ENCODE measurements at regions not wholly inside any gene's neighbourhood (a gene's known extent, or its start where the extent isn't known, plus 50 kb on each side); places are given as distances from the start of the nearest gene placed in this dataset.

DNA sequence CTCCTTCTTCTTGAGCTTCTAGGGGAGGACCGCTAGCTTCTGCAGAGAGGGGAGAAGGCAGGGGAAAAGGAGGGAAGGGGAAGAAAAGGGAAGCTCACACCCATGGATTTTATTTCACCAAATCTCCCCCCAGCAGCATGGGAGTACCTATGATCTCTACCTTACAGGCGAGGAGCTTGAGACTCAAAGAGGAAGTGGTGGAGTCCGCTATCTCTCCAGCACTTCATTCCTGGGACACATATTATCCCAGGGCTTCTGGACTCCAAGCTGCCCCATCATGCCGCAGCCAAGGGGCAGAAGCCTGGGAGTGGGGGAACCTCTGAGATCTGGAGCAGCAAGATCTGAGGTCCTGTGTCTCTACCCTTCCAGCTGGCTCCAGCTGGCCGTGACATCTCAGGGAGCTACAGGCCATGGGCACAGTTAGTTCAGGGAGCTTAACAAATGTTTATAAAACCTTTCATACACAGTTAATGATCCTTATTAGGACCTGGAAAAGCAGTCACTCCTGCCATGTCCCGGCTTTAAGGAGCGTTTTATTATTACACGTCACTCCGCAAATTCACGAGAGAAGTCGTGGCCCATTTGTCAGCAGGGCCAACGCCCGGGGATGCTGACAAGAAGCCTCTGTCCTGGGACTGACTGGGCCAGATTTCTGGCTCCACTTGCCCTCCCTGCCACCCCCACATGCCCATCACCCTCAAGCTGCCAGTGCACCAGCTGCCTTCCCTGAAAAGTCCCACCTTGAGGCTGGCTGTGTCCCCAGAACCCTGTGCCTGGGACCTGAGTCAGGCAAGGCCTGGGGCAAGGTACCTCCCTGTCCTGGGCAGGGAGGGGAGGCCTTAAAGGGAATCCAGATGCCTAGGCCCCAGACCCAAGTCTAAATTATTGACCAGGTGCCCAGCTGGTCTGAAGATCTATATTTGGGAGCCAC, 132.1 kb upstream of the ZMIZ1 start:
- Histone ChIP-seq H3K4me1 (ENCODE audit: insufficient read depth, low read length, poor library complexity, severe bottlenecking) (no peaks in the 10 kb centered on the region), H3K4me2 (ENCODE audit: low read length) (no peak overlapping the region), H3K36me3 (ENCODE audit: insufficient read depth, low read length) (no peaks in the 10 kb centered on the region), H4K20me1 (ENCODE audit: insufficient read depth, low read length) (no peaks in the 10 kb centered on the region), H2AFZ (ENCODE audit: low read length) (no peak overlapping the region), H3K27ac (ENCODE audit: low read depth, low read length, poor library complexity, severe bottlenecking) (no peak overlapping the region), H3K9me2 (ENCODE audit: insufficient read depth, low read length) (no peaks in the 10 kb centered on the region), H3K9me3 (ENCODE audit: low read length) (no peaks in the 10 kb centered on the region), H3K79me2 (ENCODE audit: insufficient read depth, low read depth, low read length) (no peaks in the 10 kb centered on the region), H3K4me3 (ENCODE audit: low read depth, low read length, poor library complexity, severe bottlenecking) (no peak overlapping the region)
- no TSS peak for BruUV-seq (replicated peaks)
- intact Hi-C loops (cut with micrococcal nuclease; ENCODE audit: unreplicated experiment), result loop anchor here (1.0 kb wide), 1 partner anchor 259 kb away; no protein-coding TSS in a partner anchor
- ChIA-PET POLR2A (no interaction called here), CTCF (ENCODE audit: unreplicated experiment) (interaction anchor here (0.6 kb wide), 1 partner anchor 257 kb away, joined by 3 read pairs; no protein-coding TSS in a partner anchor)
- TF ChIP-seq, protein P1, sequence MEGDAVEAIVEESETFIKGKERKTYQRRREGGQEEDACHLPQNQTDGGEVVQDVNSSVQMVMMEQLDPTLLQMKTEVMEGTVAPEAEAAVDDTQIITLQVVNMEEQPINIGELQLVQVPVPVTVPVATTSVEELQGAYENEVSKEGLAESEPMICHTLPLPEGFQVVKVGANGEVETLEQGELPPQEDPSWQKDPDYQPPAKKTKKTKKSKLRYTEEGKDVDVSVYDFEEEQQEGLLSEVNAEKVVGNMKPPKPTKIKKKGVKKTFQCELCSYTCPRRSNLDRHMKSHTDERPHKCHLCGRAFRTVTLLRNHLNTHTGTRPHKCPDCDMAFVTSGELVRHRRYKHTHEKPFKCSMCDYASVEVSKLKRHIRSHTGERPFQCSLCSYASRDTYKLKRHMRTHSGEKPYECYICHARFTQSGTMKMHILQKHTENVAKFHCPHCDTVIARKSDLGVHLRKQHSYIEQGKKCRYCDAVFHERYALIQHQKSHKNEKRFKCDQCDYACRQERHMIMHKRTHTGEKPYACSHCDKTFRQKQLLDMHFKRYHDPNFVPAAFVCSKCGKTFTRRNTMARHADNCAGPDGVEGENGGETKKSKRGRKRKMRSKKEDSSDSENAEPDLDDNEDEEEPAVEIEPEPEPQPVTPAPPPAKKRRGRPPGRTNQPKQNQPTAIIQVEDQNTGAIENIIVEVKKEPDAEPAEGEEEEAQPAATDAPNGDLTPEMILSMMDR (conservative IDR thresholded peaks at IDR 0.05; ENCODE audit: low read length), result no peak
- no peak for TF ChIP-seq EZH2phosphoT487 (IDR thresholded peaks at IDR 0.05; ENCODE audit: borderline replicate concordance, low read depth, low read length)
- no peak for DNase-seq (ENCODE audit: low spot score)

DNA sequence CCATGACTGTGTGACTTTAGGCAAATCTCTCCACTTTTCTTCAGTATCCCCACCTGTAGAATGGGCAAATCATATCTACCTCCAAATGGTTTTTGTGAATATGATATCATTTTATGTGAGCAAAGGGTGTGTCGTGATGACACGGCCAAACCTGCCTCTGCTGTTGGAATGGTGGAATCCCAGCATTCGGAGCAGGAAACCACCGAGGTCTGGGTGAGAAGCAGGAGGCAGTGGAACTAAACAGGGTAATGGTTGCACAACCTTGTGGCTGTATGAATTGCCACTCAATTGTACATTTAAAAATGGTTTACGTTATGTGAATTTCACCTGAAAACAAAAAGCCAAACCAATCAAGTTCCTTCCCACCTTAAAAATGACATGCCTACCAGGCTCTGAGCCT, 131.4 kb upstream of the ZMIZ1 start:
- Histone ChIP-seq H3K36me3 (ENCODE audit: insufficient read depth, low read length) (no peaks in the 10 kb centered on the region), H3K27ac (ENCODE audit: low read depth, low read length, poor library complexity, severe bottlenecking) (no peak overlapping the region), H4K20me1 (ENCODE audit: insufficient read depth, low read length) (no peaks in the 10 kb centered on the region), H2AFZ (ENCODE audit: low read length) (no peak overlapping the region), H3K4me3 (ENCODE audit: low read depth, low read length, poor library complexity, severe bottlenecking) (no peak overlapping the region), H3K4me2 (ENCODE audit: low read length) (no peak overlapping the region), H3K9me2 (ENCODE audit: insufficient read depth, low read length) (no peaks in the 10 kb centered on the region), H3K9me3 (ENCODE audit: low read length) (no peaks in the 10 kb centered on the region), H3K79me2 (ENCODE audit: insufficient read depth, low read depth, low read length) (no peaks in the 10 kb centered on the region), H3K4me1 (ENCODE audit: insufficient read depth, low read length, poor library complexity, severe bottlenecking) (no peaks in the 10 kb centered on the region)
- POLR2A ChIA-PET, result no interaction called here
- TF ChIP-seq, protein P1 (conservative IDR thresholded peaks at IDR 0.05; ENCODE audit: low read length), result no peak
- TF ChIP-seq EZH2phosphoT487 (IDR thresholded peaks at IDR 0.05; ENCODE audit: borderline replicate concordance, low read depth, low read length), result no peak
- no peak for DNase-seq (ENCODE audit: low spot score)
- CTCF ChIA-PET (ENCODE audit: unreplicated experiment), result no interaction called here
- intact Hi-C loops (cut with micrococcal nuclease; ENCODE audit: unreplicated experiment), result loop anchor here (1.0 kb wide), 1 partner anchor 258 kb away; no protein-coding TSS in a partner anchor
- no TSS peak for BruUV-seq (replicated peaks)

Measured in OCI-LY7 (cell line).